Activated T-cell treated with anti-CD3 and anti-CD28 coated beads, Interleukin-2, amount 50 U/mL, for 72 hours (primary cell): ENCODE measurements at regions not wholly inside any gene's neighbourhood (a gene's known extent, or its start where the extent isn't known, plus 50 kb on each side); places are given as distances from the start of the nearest gene placed in this dataset.
"Not testable (repeated sequence)": the region's sequence is repeated elsewhere in the genome, so short reads cannot be mapped to it uniquely, and the experiment has no call there.

Experiments
- ATAC-seq, 2 donors: fragments of 150-1000 bp; cut with Tn5 transposase; replicated peaks in 1 of 2; 2 replicates each; pipeline ENCODE4 v1.10.0; 2021; ENCODE audit warnings: moderate library complexity in 2 of 2, mild to moderate bottlenecking in 1 of 2
- DNase-seq, 2 donors: peaks; one replicate each; pipeline ENCODE4 v3.0.0; 2021 to 2022; ENCODE audit warnings: mixed read lengths in 1 of 2
- H3K27ac Mint-ChIP-seq: one replicate; pipeline ENCODE4 v1.8.0; 2022; ENCODE audit warnings: mild to moderate bottlenecking, moderate library complexity, mixed read lengths
- H3K27me3 Mint-ChIP-seq: one replicate; pipeline ENCODE4 v1.8.0; 2022; ENCODE audit warnings: low read depth, mixed read lengths
- H3K36me3 Mint-ChIP-seq, 2 donors: one replicate each; pipeline ENCODE4 v1.8.0; 2022; ENCODE audit warnings: mixed read lengths in 2 of 2, mild to moderate bottlenecking in 1 of 2; ENCODE audit not compliant: insufficient read depth in 2 of 2
- H3K4me1 Mint-ChIP-seq: one replicate; pipeline ENCODE4 v1.8.0; 2022; ENCODE audit warnings: low read depth, mixed read lengths
- H3K4me3 Mint-ChIP-seq, 2 donors: one replicate each; pipeline ENCODE4 v1.8.0; 2022; ENCODE audit warnings: mild to moderate bottlenecking in 2 of 2, mixed read lengths in 2 of 2, moderate library complexity in 2 of 2
- H3K9me3 Mint-ChIP-seq, 2 donors: one replicate each; pipeline ENCODE4 v1.8.0; 2022; ENCODE audit warnings: mixed read lengths in 2 of 2

- DNase-seq (peak; percentile 55 to 70), ATAC-seq (peak; percentile 96 to 97)
- Mint-ChIP-seq H3K36me3 (peaks cover 0 to 3% of the 10 kb centered on the region in 2 donors), H3K4me1 (peaks cover 18% of the 10 kb centered on the region), H3K4me3 (peak overlapping the region; percentile 41 to 80), H3K9me3 (peaks cover 0 to 5% of the 10 kb centered on the region in 2 donors), H3K27me3 (peaks cover 5% of the 10 kb centered on the region), H3K27ac (peak overlapping the region; percentile 55)
These were observed 71.2 kb upstream of the GTF3A start for GRCh38 chr13:27353166-27353583.

- Mint-ChIP-seq H3K4me1 (peaks cover 18% of the 10 kb centered on the region), H3K27me3 (no peaks in the 10 kb centered on the region), H3K9me3 (peaks cover 0 to 5% of the 10 kb centered on the region in 2 donors), H3K36me3 (peaks cover 0 to 3% of the 10 kb centered on the region in 2 donors), H3K4me3 (peak overlapping the region; percentile 29 to 80), H3K27ac (peak overlapping the region; percentile 30)
- DNase-seq (no peak), ATAC-seq (peak; percentile 22 to 35)
These were observed 70.7 kb upstream of the GTF3A start for GRCh38 chr13:27353708-27354107.

- Mint-ChIP-seq H3K27me3 (no peaks in the 10 kb centered on the region), H3K4me3 (no peak overlapping the region), H3K36me3 (peaks cover 0 to 3% of the 10 kb centered on the region in 2 donors), H3K27ac (no peak overlapping the region), H3K4me1 (peaks cover 18% of the 10 kb centered on the region), H3K9me3 (peaks cover 0 to 5% of the 10 kb centered on the region in 2 donors)
- ATAC-seq, result no peak
- no peak for DNase-seq
These were observed 70.0 kb upstream of the GTF3A start for GRCh38 chr13:27354379-27354778.

GRCh38 chr13:27355894-27356293 is 68.5 kb upstream of the GTF3A start:
- H3K4me1 Mint-ChIP-seq, result peaks cover 18% of the 10 kb centered on the region
- peaks cover 9% of the 10 kb centered on the region for H3K27me3 Mint-ChIP-seq
- DNase-seq (no peak), ATAC-seq (no peak)
- peaks cover 0 to under 1% of the 10 kb centered on the region in 2 donors for H3K9me3 Mint-ChIP-seq
- H3K4me3 Mint-ChIP-seq, result no peak overlapping the region
- no peaks in the 10 kb centered on the region for H3K36me3 Mint-ChIP-seq
- H3K27ac Mint-ChIP-seq, result no peak overlapping the region

- ATAC-seq (no peak), DNase-seq (no peak)
- Mint-ChIP-seq H3K4me3 (no peak overlapping the region), H3K4me1 (peaks cover 7% of the 10 kb centered on the region), H3K9me3 (no peaks in the 10 kb centered on the region), H3K27ac (no peak overlapping the region), H3K36me3 (no peaks in the 10 kb centered on the region), H3K27me3 (peaks cover 20% of the 10 kb centered on the region)
These were observed 66.0 kb upstream of the GTF3A start for GRCh38 chr13:27358420-27358819.

GRCh38 chr13:27359199-27359821 is 65.1 kb upstream of the GTF3A start:
- Mint-ChIP-seq H3K36me3 (no peaks in the 10 kb centered on the region), H3K27me3 (peaks cover 20% of the 10 kb centered on the region), H3K4me3 (no peak overlapping the region), H3K27ac (no peak overlapping the region), H3K9me3 (no peaks in the 10 kb centered on the region), H3K4me1 (no peaks in the 10 kb centered on the region)
- peak; percentile 64 to 69 for DNase-seq
- peak; percentile 57 to 65 for ATAC-seq

- peaks cover 20% of the 10 kb centered on the region for H3K27me3 Mint-ChIP-seq
- DNase-seq, result no peak
- H3K4me3 Mint-ChIP-seq, result no peak overlapping the region
- H3K27ac Mint-ChIP-seq, result no peak overlapping the region
- H3K4me1 Mint-ChIP-seq, result no peaks in the 10 kb centered on the region
- no peak for ATAC-seq
- H3K36me3 Mint-ChIP-seq, result no peaks in the 10 kb centered on the region
- no peaks in the 10 kb centered on the region for H3K9me3 Mint-ChIP-seq
These were observed 63.9 kb upstream of the GTF3A start for GRCh38 chr13:27360562-27360961.

GRCh38 chr13:27362064-27362751 is 62.2 kb upstream of the GTF3A start:
- ATAC-seq, result peak; percentile 96 to 97
- H3K4me1 Mint-ChIP-seq, result no peaks in the 10 kb centered on the region

GRCh38 chr13:27363637-27364036 is 60.8 kb upstream of the GTF3A start:
- not testable (repeated sequence) for ATAC-seq, H3K4me3 Mint-ChIP-seq, DNase-seq, H3K36me3 Mint-ChIP-seq, H3K9me3 Mint-ChIP-seq, H3K27ac Mint-ChIP-seq, H3K4me1 Mint-ChIP-seq
- H3K27me3 Mint-ChIP-seq, result peaks cover 39% of the 10 kb centered on the region

More at GRCh38 chr13:27362064-27362751, 62.2 kb upstream of the GTF3A start:
- Mint-ChIP-seq H3K4me3 (peak overlapping the region; percentile 58 to 62), H3K36me3 (no peaks in the 10 kb centered on the region), H3K27me3 (peaks cover 29% of the 10 kb centered on the region), H3K9me3 (no peaks in the 10 kb centered on the region), H3K27ac (no peak overlapping the region)
- peak; percentile 82 to 87 for DNase-seq

- Mint-ChIP-seq H3K4me3 (no peak overlapping the region), H3K36me3 (no peaks in the 10 kb centered on the region), H3K9me3 (no peaks in the 10 kb centered on the region), H3K27ac (no peak overlapping the region), H3K27me3 (peaks cover 27% of the 10 kb centered on the region), H3K4me1 (no peaks in the 10 kb centered on the region)
- ATAC-seq (no peak), DNase-seq (no peak)
These were observed 56.8 kb upstream of the GTF3A start for GRCh38 chr13:27367570-27367969.

- H3K27ac Mint-ChIP-seq, result no peak overlapping the region
- no peak overlapping the region for H3K4me3 Mint-ChIP-seq
- no peaks in the 10 kb centered on the region for H3K9me3 Mint-ChIP-seq
These were observed 54.0 kb upstream of the GTF3A start for GRCh38 chr13:27370305-27370872.

GRCh38 chr13:27371932-27372331 is 52.5 kb upstream of the GTF3A start:
- ATAC-seq (no peak), DNase-seq (no peak)
- peaks cover 9% of the 10 kb centered on the region for H3K4me1 Mint-ChIP-seq
- no peak overlapping the region for H3K4me3 Mint-ChIP-seq
- H3K36me3 Mint-ChIP-seq, result no peaks in the 10 kb centered on the region
- peaks cover 13% of the 10 kb centered on the region for H3K27me3 Mint-ChIP-seq
- H3K27ac Mint-ChIP-seq, result no peak overlapping the region
- H3K9me3 Mint-ChIP-seq, result no peaks in the 10 kb centered on the region

More at GRCh38 chr13:27370305-27370872, 54.0 kb upstream of the GTF3A start:
- Mint-ChIP-seq H3K36me3 (no peaks in the 10 kb centered on the region), H3K4me1 (peaks cover 9% of the 10 kb centered on the region), H3K27me3 (peaks cover 19% of the 10 kb centered on the region)
- no peak for DNase-seq
- peak in 1 of 2 donors; percentile 27 for ATAC-seq

- no peak overlapping the region for H3K27ac Mint-ChIP-seq
- H3K9me3 Mint-ChIP-seq, result no peaks in the 10 kb centered on the region
- no peak overlapping the region for H3K4me3 Mint-ChIP-seq
- no peak for ATAC-seq
- H3K36me3 Mint-ChIP-seq, result no peaks in the 10 kb centered on the region
- DNase-seq, result no peak
- peaks cover 9% of the 10 kb centered on the region for H3K4me1 Mint-ChIP-seq
- H3K27me3 Mint-ChIP-seq, result peaks cover 3% of the 10 kb centered on the region
These were observed 51.5 kb upstream of the GTF3A start for GRCh38 chr13:27372896-27373295.
